MM.1S (cell line): ENCODE measurements at regions not wholly inside any gene's neighbourhood (a gene's known extent, or its start where the extent isn't known, plus 50 kb on each side); places are given as distances from the start of the nearest gene placed in this dataset.

Experiments
- CTCF ChIP-seq: fragments of 300-600 bp; sonication (generic); IDR thresholded peaks from 2 replicates; pipeline ENCODE4 v1.5.1; 2016; ENCODE audit warnings: antibody characterized with exemption, low read length, mixed read lengths
- EZH2 ChIP-seq: fragments of 300-600 bp; sonication (generic); optimal IDR thresholded peaks from 2 replicates; pipeline ENCODE3; 2017; ENCODE audit warnings: low read depth, mild to moderate bottlenecking, antibody characterized with exemption, low read length, mixed read lengths
- EZH2phosphoT487 ChIP-seq: fragments of 300-600 bp; sonication (generic); IDR thresholded peaks from 2 replicates; pipeline ENCODE4 v1.6.1; 2018; ENCODE audit warnings: antibody characterized with exemption, low read length

DNA sequence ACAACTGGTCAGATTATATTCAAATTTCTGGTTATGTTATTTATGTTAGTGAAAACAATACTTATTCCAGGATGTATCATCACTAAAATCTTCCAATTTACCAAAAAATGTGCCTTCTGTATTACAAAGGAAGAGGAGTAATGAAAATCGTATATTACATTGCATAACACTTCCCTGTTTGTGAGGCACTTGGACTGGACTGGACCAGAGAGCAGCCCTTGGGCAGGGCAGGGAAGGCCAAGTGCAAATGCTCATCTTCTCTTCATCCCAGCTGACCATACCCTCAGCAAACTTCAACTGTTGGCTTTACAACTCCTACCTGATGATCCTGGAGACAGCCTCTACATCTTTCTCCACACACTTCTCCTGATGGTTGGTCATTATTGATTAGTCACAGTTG lies 285.7 kb upstream of the MME start:
- TF ChIP-seq CTCF (no peak), EZH2phosphoT487 (no peak), EZH2 (no peak)
